ENCODE measurements at regions not wholly inside any gene's neighbourhood (a gene's known extent, or its start where the extent isn't known, plus 50 kb on each side); places are given as distances from the start of the nearest gene placed in this dataset.
A peak's percentile ranks its signal among the peaks of the same experiment; 100 is the strongest.
"Not testable (repeated sequence)": the region's sequence is repeated elsewhere in the genome, so short reads cannot be mapped to it uniquely, and the experiment has no call there.

- peak; percentile 63 for DNase-seq (ENCODE audit: low read depth)
- no peak overlapping the region for H3K4me3 ChIP-seq (ENCODE audit: low read length)
- peak; percentile 35 for TF ChIP-seq CTCF (conservative IDR thresholded peaks at IDR 0.05; ENCODE audit: low read depth, low read length)
Observed at GRCh38 chr3:8423307-8423706, 78.3 kb upstream of the LMCD1 start.

GRCh38 chr3:8424281-8424680 is 77.3 kb upstream of the LMCD1 start:
- H3K4me3 ChIP-seq (ENCODE audit: low read length), result no peak overlapping the region
- no peak for DNase-seq (ENCODE audit: low read depth)
- no peak for TF ChIP-seq CTCF (conservative IDR thresholded peaks at IDR 0.05; ENCODE audit: low read depth, low read length)

- no peak overlapping the region for H3K4me3 ChIP-seq (ENCODE audit: low read length)
- no peak for DNase-seq (ENCODE audit: low read depth)
- no peak for TF ChIP-seq CTCF (conservative IDR thresholded peaks at IDR 0.05; ENCODE audit: low read depth, low read length)
Observed at GRCh38 chr3:8436661-8437287, 64.8 kb upstream of the LMCD1 start.

GRCh38 chr3:8438507-8439079 is 63.0 kb upstream of the LMCD1 start:
- no peak for TF ChIP-seq CTCF (conservative IDR thresholded peaks at IDR 0.05; ENCODE audit: low read depth, low read length)
- DNase-seq (ENCODE audit: low read depth), result no peak
- no peak overlapping the region for H3K4me3 ChIP-seq (ENCODE audit: low read length)

- DNase-seq (ENCODE audit: low read depth); H3K4me3 ChIP-seq (ENCODE audit: low read length): not testable (repeated sequence)
Observed at GRCh38 chr3:8440142-8440541, 61.5 kb upstream of the LMCD1 start.

- no peak overlapping the region for H3K4me3 ChIP-seq (ENCODE audit: low read length)
- TF ChIP-seq CTCF (conservative IDR thresholded peaks at IDR 0.05; ENCODE audit: low read depth, low read length), result peak; percentile 77
- DNase-seq (ENCODE audit: low read depth), result peak; percentile 49
Observed at GRCh38 chr3:8441969-8442559, 59.6 kb upstream of the LMCD1 start.

- TF ChIP-seq CTCF (conservative IDR thresholded peaks at IDR 0.05; ENCODE audit: low read depth, low read length), result no peak
- no peak overlapping the region for H3K4me3 ChIP-seq (ENCODE audit: low read length)
- no peak for DNase-seq (ENCODE audit: low read depth)
Observed at GRCh38 chr3:8442993-8443650, 58.5 kb upstream of the LMCD1 start.

Measured in retinal pigment epithelial cell (primary cell).